Mammary epithelial cell (primary cell): ENCODE measurements at regions not wholly inside any gene's neighbourhood (a gene's known extent, or its start where the extent isn't known, plus 50 kb on each side); places are given as distances from the start of the nearest gene placed in this dataset.

ENCODE experiments used
- CTCF ChIP-seq, 2 donors: IDR thresholded peaks in 1 of 2; conservative IDR thresholded peaks in 1 of 2; 2 replicates each; pipeline ENCODE4 v1.5.1; 2011 to 2012; ENCODE audit warnings: inconsistent platforms in 2 of 2, low read length in 2 of 2, mild to moderate bottlenecking in 2 of 2, control low read depth in 1 of 2, low read depth in 1 of 2; ENCODE audit not compliant: insufficient read depth in 1 of 2; ENCODE audit errors: extremely low read depth in 1 of 2
- EZH2 ChIP-seq: IDR thresholded peaks from 2 replicates; pipeline ENCODE4 v1.6.1; 2012; ENCODE audit warnings: low read length, inconsistent platforms, borderline replicate concordance

GRCh38 chr18:56309104-56309503 lies 329.3 kb downstream of the TXNL1 start:
- no peak for TF ChIP-seq CTCF (conservative IDR thresholded peaks at IDR 0.05 in 1 of 2, IDR thresholded peaks at IDR 0.05 in 1 of 2; ENCODE audit: extremely low read depth in 1 of 2, insufficient read depth in 1 of 2, low read depth in 1 of 2, low read length in 2 of 2)
- no peak for TF ChIP-seq EZH2
